ENCODE measurements at regions not wholly inside any gene's neighbourhood (a gene's known extent, or its start where the extent isn't known, plus 50 kb on each side); places are given as distances from the start of the nearest gene placed in this dataset.
"Not testable (repeated sequence)": the region's sequence is repeated elsewhere in the genome, so short reads cannot be mapped to it uniquely, and the experiment has no call there.

- ATAC-seq, result no peak
Measured at GRCh38 chr4:96407738-96408463, 568.0 kb downstream of the PDHA2 start.

GRCh38 chr4:96414853-96415252, 575.0 kb downstream of the PDHA2 start:
- not testable (repeated sequence) for H3F3A ChIP-seq (replicated peaks; ENCODE audit: low read depth); H3K4me2 ChIP-seq; H3K4me1 ChIP-seq (ENCODE audit: insufficient read depth); DNase-seq (ENCODE audit: low spot score); H3K4me3 Mint-ChIP-seq; H3K9me3 Mint-ChIP-seq; H4K20me1 ChIP-seq (replicated peaks; ENCODE audit: insufficient read depth); ATAC-seq; H3K27me3 Mint-ChIP-seq (ENCODE audit: insufficient read depth, low read depth, poor library complexity); H3K9me2 ChIP-seq (ENCODE audit: insufficient read depth); H3K36me3 ChIP-seq (ENCODE audit: insufficient read depth); H3K27me3 ChIP-seq (ENCODE audit: insufficient read depth); H3K4me1 Mint-ChIP-seq; H3K4me3 ChIP-seq; H2AFZ ChIP-seq; H3K27ac Mint-ChIP-seq; H3K79me2 ChIP-seq (replicated peaks; ENCODE audit: insufficient read depth); H3K27ac ChIP-seq (ENCODE audit: low read depth); H3K36me3 Mint-ChIP-seq (ENCODE audit: low read depth)

More at GRCh38 chr4:96407738-96408463, 568.0 kb downstream of the PDHA2 start:
- Histone ChIP-seq H3K27ac (ENCODE audit: low read depth) (no peak overlapping the region), H3K36me3 (ENCODE audit: insufficient read depth) (no peaks in the 10 kb centered on the region), H2AFZ (peak overlapping the region; percentile 54; the same call in 1 of the 2 replicates), H3K4me2 (no peak overlapping the region), H3K79me2 (replicated peaks; ENCODE audit: insufficient read depth) (no peaks in the 10 kb centered on the region), H3K4me1 (ENCODE audit: insufficient read depth) (no peaks in the 10 kb centered on the region), H3K9me2 (ENCODE audit: insufficient read depth) (no peaks in the 10 kb centered on the region), H3K4me3 (no peak overlapping the region), H3K27me3 (ENCODE audit: insufficient read depth) (no peaks in the 10 kb centered on the region), H4K20me1 (replicated peaks; ENCODE audit: insufficient read depth) (no peaks in the 10 kb centered on the region), H3F3A (replicated peaks; ENCODE audit: low read depth) (no peaks in the 10 kb centered on the region)
- TF ChIP-seq ETS1 (IDR thresholded peaks at IDR 0.05), result no peak
- no peak for TF ChIP-seq NANOG (IDR thresholded peaks at IDR 0.05; ENCODE audit: borderline replicate concordance)
- TF ChIP-seq ZNF114 (CRISPR knock-in tag; IDR thresholded peaks at IDR 0.05), result no peak
- no peak for TF ChIP-seq STAT1 (IDR thresholded peaks at IDR 0.05; ENCODE audit: unreplicated experiment)
- no peak overlapping the region for H3K4me3 Mint-ChIP-seq
- no peaks in the 10 kb centered on the region for H3K27me3 Mint-ChIP-seq (ENCODE audit: insufficient read depth, low read depth, poor library complexity)
- H3K9me3 Mint-ChIP-seq, result peaks cover 2% of the 10 kb centered on the region; the same call in 1 of the 3 replicates
- peaks cover 3% of the 10 kb centered on the region; the same call in 2 of the 3 replicates for H3K4me1 Mint-ChIP-seq
- no peaks in the 10 kb centered on the region for H3K36me3 Mint-ChIP-seq (ENCODE audit: low read depth)
- no peak overlapping the region for H3K27ac Mint-ChIP-seq
- no peak for DNase-seq (ENCODE audit: low spot score)

DNA sequence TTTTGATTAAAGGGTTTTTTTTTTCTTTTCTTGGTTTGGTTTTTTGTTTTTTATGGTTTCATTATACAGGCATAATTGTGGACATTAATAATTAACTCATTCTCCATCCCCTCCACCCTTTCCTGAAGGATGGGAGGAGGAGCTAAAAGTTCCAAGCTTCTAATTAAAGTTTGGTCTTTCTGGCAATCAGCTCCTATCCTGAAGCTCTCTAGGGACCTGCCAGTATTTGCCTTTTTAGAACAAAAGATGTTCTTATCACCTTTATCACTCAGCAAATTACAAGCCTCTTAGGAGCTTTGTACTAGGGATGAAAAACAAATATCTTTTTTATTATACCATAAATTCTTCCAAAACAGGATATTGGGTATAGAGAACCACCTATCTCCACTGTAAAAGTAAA, 589.8 kb downstream of the PDHA2 start:
- Histone ChIP-seq H3K79me2 (replicated peaks; ENCODE audit: insufficient read depth) (no peaks in the 10 kb centered on the region), H3K4me2 (no peak overlapping the region), H3K9me2 (ENCODE audit: insufficient read depth) (no peaks in the 10 kb centered on the region), H3K4me1 (ENCODE audit: insufficient read depth) (no peaks in the 10 kb centered on the region), H3F3A (replicated peaks; ENCODE audit: low read depth) (no peaks in the 10 kb centered on the region), H4K20me1 (replicated peaks; ENCODE audit: insufficient read depth) (no peaks in the 10 kb centered on the region), H3K36me3 (ENCODE audit: insufficient read depth) (no peaks in the 10 kb centered on the region), H2AFZ (no peak overlapping the region), H3K4me3 (no peak overlapping the region), H3K27ac (ENCODE audit: low read depth) (no peak overlapping the region), H3K27me3 (ENCODE audit: insufficient read depth) (no peaks in the 10 kb centered on the region)
- H3K36me3 Mint-ChIP-seq (ENCODE audit: low read depth), result no peaks in the 10 kb centered on the region
- no peak overlapping the region for H3K27ac Mint-ChIP-seq
- ATAC-seq (no peak), DNase-seq (ENCODE audit: low spot score) (no peak)
- no peaks in the 10 kb centered on the region for H3K27me3 Mint-ChIP-seq (ENCODE audit: insufficient read depth, low read depth, poor library complexity)
- H3K9me3 Mint-ChIP-seq, result no peaks in the 10 kb centered on the region
- no peak overlapping the region for H3K4me3 Mint-ChIP-seq
- H3K4me1 Mint-ChIP-seq, result no peaks in the 10 kb centered on the region
- no peak for TF ChIP-seq CTCF (conservative IDR thresholded peaks at IDR 0.05; ENCODE audit: low read depth in 2 of 2)
- no peak for TF ChIP-seq JUNB (IDR thresholded peaks at IDR 0.05; ENCODE audit: unreplicated experiment)
- no peak for TF ChIP-seq STAT1 (IDR thresholded peaks at IDR 0.05; ENCODE audit: unreplicated experiment)
- no peak for TF ChIP-seq EZH2phosphoT487 (IDR thresholded peaks at IDR 0.05; ENCODE audit: unreplicated experiment)
- TF ChIP-seq ETS1 (IDR thresholded peaks at IDR 0.05), result no peak

Data from GM23338 (cell line).